Vagina (tissue), 2 donors: ENCODE measurements at regions not wholly inside any gene's neighbourhood (a gene's known extent, or its start where the extent isn't known, plus 50 kb on each side); places are given as distances from the start of the nearest gene placed in this dataset.
"Not testable (repeated sequence)": the region's sequence is repeated elsewhere in the genome, so short reads cannot be mapped to it uniquely, and the experiment has no call there.

ENCODE experiments used
- DNase-seq, 2 donors: peaks; one replicate each; pipeline ENCODE4 v3.0.0-alpha.2; 2017; ENCODE audit errors: extremely low spot score in 2 of 2
- H3K27ac ChIP-seq: fragments of 200-600 bp; sonication (generic); one replicate; pipeline ENCODE4 v1.5.1; 2019
- H3K27me3 ChIP-seq: fragments of 200-600 bp; sonication (generic); one replicate; pipeline ENCODE4 v1.5.1; 2019
- H3K36me3 ChIP-seq, 2 donors: fragments of 200-600 bp; sonication (generic); one replicate each; pipeline ENCODE4 v1.5.1; 2017 to 2019
- H3K4me1 ChIP-seq: fragments of 200-600 bp; sonication (generic); one replicate; pipeline ENCODE4 v1.5.1; 2019
- H3K4me3 ChIP-seq, 2 donors: fragments of 200-600 bp; sonication (generic); 1 replicate in 1 of 2; 2 replicates in 1 of 2; pipeline ENCODE4 v1.5.1; 2016 to 2019
- H3K9me3 ChIP-seq: fragments of 200-600 bp; sonication (generic); one replicate; pipeline ENCODE4 v1.5.1; 2019
- CTCF ChIP-seq, 3 experiments: fragments of 450-650 bp in 2 of 3; fragments of 200-600 bp in 1 of 3; sonication (generic) in 1 of 3; IDR thresholded peaks; one replicate each; pipeline ENCODE4 v1.5.1; 2017 to 2019; ENCODE audit warnings: antibody characterized with exemption in 3 of 3, mild to moderate bottlenecking in 2 of 3, moderate library complexity in 2 of 3
- POLR2A ChIP-seq, 2 donors: fragments of 450-650 bp; IDR thresholded peaks; one replicate each; pipeline ENCODE4 v1.6.1; 2017; ENCODE audit warnings: antibody characterized with exemption in 2 of 2, mild to moderate bottlenecking in 2 of 2, moderate library complexity in 2 of 2
- POLR2AphosphoS5 ChIP-seq, 2 donors: sonication (generic); formaldehyde crosslinking; IDR thresholded peaks; one replicate each; pipeline ENCODE4 v1.9.0; 2017; ENCODE audit warnings: antibody characterized with exemption in 2 of 2, mild to moderate bottlenecking in 2 of 2, low read depth in 1 of 2; ENCODE audit not compliant: insufficient read depth in 1 of 2
- intact Hi-C: fragments of 100-400 bp; cut with DNase I; formaldehyde crosslinking; loops from one replicate; pipeline ENCODE4 v1.15.1; 2023

GRCh38 chr2:81363800-81364199, 1059.2 kb upstream of the LRRTM1 start:
- intact Hi-C loops = no loop called here
- H3K27ac ChIP-seq = no peak overlapping the region
- no peaks in the 10 kb centered on the region for H3K4me1 ChIP-seq
- H3K4me3 ChIP-seq = no peak overlapping the region
- H3K27me3 ChIP-seq = no peaks in the 10 kb centered on the region
- H3K9me3 ChIP-seq = no peaks in the 10 kb centered on the region
- no peak for TF ChIP-seq POLR2AphosphoS5 (IDR thresholded peaks at IDR 0.05; ENCODE audit: insufficient read depth in 1 of 2, low read depth in 1 of 2)
- TF ChIP-seq POLR2A (IDR thresholded peaks at IDR 0.05) = no peak
- no peak for TF ChIP-seq CTCF (IDR thresholded peaks at IDR 0.05)
- H3K36me3 ChIP-seq = no peaks in the 10 kb centered on the region
- no peak for DNase-seq

GRCh38 chr2:81362468-81362867, 1057.9 kb upstream of the LRRTM1 start:
- H3K27ac ChIP-seq, H3K36me3 ChIP-seq, DNase-seq, H3K4me1 ChIP-seq, H3K27me3 ChIP-seq, intact Hi-C loops, H3K4me3 ChIP-seq, H3K9me3 ChIP-seq: not testable (repeated sequence)

- no peak for DNase-seq
- Histone ChIP-seq H3K27me3 (no peaks in the 10 kb centered on the region), H3K27ac (no peak overlapping the region), H3K36me3 (no peaks in the 10 kb centered on the region), H3K4me3 (no peak overlapping the region), H3K4me1 (no peaks in the 10 kb centered on the region), H3K9me3 (no peaks in the 10 kb centered on the region)
- intact Hi-C loops = no loop called here
- TF ChIP-seq POLR2A (IDR thresholded peaks at IDR 0.05) (no peak), POLR2AphosphoS5 (IDR thresholded peaks at IDR 0.05; ENCODE audit: insufficient read depth in 1 of 2, low read depth in 1 of 2) (no peak), CTCF (IDR thresholded peaks at IDR 0.05) (no peak)
Observed at GRCh38 chr2:81355436-81355835, 1050.9 kb upstream of the LRRTM1 start.

- intact Hi-C loops = no loop called here
- TF ChIP-seq POLR2A (IDR thresholded peaks at IDR 0.05) = no peak
- TF ChIP-seq POLR2AphosphoS5 (IDR thresholded peaks at IDR 0.05; ENCODE audit: insufficient read depth in 1 of 2, low read depth in 1 of 2) = no peak
- no peak for TF ChIP-seq CTCF (IDR thresholded peaks at IDR 0.05)
- H3K4me3 ChIP-seq = no peak overlapping the region
- DNase-seq = no peak
- H3K36me3 ChIP-seq = no peaks in the 10 kb centered on the region
- H3K9me3 ChIP-seq = no peaks in the 10 kb centered on the region
- no peaks in the 10 kb centered on the region for H3K27me3 ChIP-seq
- H3K27ac ChIP-seq = no peak overlapping the region
- no peaks in the 10 kb centered on the region for H3K4me1 ChIP-seq
Observed at GRCh38 chr2:81334046-81334445, 1029.5 kb upstream of the LRRTM1 start.

- H3K4me3 ChIP-seq = no peak overlapping the region
- no peak overlapping the region for H3K27ac ChIP-seq
- intact Hi-C loops = no loop called here
- H3K36me3 ChIP-seq = no peaks in the 10 kb centered on the region
- DNase-seq = no peak
- TF ChIP-seq CTCF (IDR thresholded peaks at IDR 0.05) (no peak), POLR2A (IDR thresholded peaks at IDR 0.05) (no peak), POLR2AphosphoS5 (IDR thresholded peaks at IDR 0.05; ENCODE audit: insufficient read depth in 1 of 2, low read depth in 1 of 2) (no peak)
- no peaks in the 10 kb centered on the region for H3K4me1 ChIP-seq
- H3K9me3 ChIP-seq = no peaks in the 10 kb centered on the region
- no peaks in the 10 kb centered on the region for H3K27me3 ChIP-seq
Observed at GRCh38 chr2:81328968-81329367, 1024.4 kb upstream of the LRRTM1 start.

- no peak overlapping the region for H3K27ac ChIP-seq
- no peaks in the 10 kb centered on the region for H3K36me3 ChIP-seq
- TF ChIP-seq CTCF (IDR thresholded peaks at IDR 0.05) (no peak), POLR2AphosphoS5 (IDR thresholded peaks at IDR 0.05; ENCODE audit: insufficient read depth in 1 of 2, low read depth in 1 of 2) (no peak), POLR2A (IDR thresholded peaks at IDR 0.05) (no peak)
- H3K4me3 ChIP-seq = no peak overlapping the region
- no peaks in the 10 kb centered on the region for H3K27me3 ChIP-seq
- intact Hi-C loops = no loop called here
- H3K9me3 ChIP-seq = no peaks in the 10 kb centered on the region
- DNase-seq = no peak
- H3K4me1 ChIP-seq = no peaks in the 10 kb centered on the region
Observed at GRCh38 chr2:81327911-81328310, 1023.4 kb upstream of the LRRTM1 start.
